HG03521 (cell line): ENCODE measurements at regions not wholly inside any gene's neighbourhood (a gene's known extent, or its start where the extent isn't known, plus 50 kb on each side); places are given as distances from the start of the nearest gene placed in this dataset.

Source experiments
- ATAC-seq: cut with Tn5 transposase; IDR thresholded peaks from one replicate; pipeline ENCODE4 v1.9.1; 2021; ENCODE audit warnings: mild to moderate bottlenecking, moderate library complexity; ENCODE audit not compliant: unreplicated experiment

DNA sequence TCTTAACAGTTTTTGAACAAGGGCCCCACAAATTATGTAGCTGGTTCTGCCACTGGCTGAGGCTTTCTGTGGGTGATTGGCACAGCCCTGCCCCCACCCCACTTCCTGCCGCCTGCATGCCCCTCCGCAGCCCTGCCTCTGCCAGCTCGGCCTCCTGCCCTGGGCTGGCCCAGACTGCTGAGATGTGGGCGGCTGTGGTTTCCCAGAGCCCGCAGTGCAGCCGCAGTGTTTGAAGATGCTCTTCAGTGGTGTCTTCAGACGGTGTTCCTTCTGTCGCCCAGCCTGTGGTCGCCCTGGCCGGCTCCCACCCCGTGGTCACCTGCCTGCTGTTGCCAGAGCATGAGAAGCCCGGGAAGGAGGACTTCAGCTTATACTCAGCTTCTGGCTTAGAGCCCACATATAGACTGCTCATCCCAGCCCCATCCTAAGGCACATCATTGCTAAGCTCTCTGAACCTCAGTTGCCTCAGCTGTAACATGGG, 154.3 kb downstream of the VEGFA start:
- no peak for ATAC-seq

DNA sequence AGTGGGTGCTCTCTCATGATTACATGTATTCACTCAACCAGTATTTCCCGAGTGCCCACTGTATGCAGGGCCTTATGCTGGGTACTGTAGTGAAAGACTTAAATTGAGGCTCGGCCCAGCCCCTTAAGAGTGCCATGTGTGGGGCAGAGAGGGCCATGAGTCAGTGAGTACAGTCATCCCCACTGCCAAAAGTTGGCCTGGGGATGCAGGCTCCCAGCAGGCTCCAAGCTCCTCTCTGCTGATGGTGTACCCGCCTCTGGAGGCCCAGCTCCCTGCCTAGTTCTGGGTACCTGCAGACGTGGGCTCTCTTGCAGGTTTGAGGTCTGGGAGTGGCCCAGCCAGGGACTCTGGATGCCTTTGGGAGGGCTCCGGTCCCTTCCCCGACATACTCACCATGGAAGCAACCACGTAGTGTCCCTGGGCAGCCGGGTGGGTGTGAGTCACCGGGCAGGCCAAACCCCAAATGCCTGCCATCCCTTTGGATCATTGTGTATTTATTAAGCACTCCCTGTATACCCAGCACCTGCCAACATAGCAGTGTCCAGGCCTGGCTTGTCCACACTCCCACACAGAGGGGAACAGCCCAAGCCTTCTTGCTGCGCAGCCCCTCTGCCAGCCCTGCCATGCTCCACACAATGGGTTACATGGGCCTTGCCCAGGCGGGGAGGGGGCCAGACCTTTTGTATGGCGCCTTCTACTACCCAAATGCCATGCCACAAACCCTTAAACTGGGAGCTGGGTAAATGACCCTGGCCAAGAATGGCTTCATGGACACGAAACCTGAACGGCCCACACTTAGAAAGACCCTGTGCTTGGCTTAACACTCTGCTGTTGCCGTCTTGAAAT, 153.6 kb downstream of the VEGFA start:
- no peak for ATAC-seq

DNA sequence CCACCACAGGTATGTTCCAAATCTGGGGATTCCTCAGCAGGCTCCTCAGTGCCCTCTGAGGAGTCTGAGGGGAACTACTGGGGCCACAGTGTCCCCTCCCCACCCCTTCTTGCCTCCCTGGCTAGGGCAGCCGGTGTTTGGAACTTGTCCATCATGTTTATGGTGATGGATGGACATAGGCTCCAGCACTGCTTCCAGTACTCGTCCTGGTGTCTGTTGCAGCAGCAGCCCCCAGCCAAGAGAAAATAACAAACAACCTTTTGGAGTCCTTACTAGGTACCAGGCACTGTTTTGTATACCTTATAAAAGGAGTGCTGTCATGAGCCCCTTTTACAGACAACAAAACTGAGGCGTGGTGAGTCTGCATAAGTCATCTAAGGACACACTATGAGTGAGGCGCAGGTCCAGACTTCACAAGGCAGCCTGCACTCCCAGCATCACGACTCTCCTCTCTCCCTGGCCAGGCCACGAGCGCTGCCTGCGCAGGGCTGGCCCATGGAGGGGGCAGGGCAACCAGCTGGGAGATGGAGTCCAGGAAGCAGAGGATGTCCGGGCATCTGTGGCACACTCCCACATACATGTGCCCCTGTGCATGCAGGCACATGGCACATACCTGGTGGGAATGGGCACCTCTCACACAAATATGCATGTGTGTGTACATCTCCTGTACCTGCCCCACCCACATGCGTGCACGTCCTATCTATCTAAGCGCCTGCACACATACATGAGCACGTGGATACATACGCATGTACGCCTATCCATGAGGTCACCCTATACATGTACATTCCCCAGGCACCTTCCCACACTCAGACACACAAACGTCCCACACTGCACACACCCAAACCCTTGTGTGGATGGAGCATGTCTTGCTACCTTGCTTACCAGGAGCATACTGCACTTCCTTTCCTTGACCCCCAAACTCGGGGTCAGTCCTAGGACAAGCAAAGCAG, 152.7 kb downstream of the VEGFA start:
- ATAC-seq, result no peak

DNA sequence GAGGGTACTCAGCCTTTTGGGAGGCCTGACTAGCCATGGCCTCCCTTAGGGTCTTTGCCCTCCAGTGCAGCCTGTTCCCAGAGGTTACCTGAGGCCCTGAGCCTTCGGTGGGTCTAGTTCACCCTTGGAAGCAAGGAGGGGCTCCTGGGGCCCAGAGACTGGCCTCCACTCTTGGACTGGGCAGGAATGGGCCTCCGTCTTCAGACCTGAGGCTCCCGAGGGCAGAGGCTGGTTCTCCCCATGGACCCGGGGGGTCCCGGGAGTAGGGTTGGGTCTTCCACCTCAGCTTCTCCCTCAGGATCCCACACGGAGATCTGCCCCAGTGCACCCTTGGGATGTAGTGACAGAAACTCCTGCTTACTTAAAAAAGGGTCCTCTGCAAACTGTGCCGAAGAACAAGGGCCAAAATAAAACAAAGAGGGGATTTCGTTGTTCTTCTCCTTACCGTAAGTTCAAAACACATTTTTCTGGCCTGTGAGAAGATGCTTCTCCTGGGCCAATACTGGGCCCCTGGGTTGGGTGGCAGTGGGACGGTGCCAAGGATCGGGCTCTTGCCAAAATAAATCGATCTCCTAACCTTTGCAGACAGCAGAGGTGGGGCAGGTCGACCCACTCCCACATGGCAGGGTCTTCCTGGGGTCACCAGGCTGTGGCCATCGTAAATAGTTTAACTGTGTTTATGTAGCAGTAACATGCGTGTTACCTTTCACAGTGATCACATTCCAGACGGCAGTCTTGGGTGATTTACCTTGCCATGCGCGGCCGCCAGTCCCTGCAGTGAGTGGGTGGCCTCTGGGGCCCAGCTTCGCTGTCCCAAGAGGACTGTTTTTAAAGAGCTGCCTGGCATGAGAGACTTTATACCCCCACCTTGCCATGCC, 151.8 kb downstream of the VEGFA start:
- no peak for ATAC-seq

DNA sequence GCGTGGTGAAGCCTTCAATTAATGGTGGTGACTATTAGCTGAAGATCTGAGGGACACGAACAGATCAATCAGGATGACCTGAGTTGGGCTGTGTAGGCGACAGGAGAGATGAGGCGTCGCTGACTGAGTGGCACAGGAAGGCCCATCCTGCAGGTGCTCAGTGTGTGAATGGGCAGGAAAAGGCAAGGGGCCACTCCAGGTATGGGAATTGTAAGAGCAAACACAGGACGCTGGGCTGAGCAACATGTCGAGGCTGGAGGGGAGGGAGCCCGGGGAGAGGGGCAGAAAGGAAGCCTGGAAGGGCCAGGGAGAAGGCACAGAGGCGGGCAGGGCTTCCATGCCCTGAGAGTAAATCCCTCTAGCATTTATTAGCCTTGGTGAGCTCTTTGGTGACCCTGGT, 151.0 kb downstream of the VEGFA start:
- no peak for ATAC-seq

DNA sequence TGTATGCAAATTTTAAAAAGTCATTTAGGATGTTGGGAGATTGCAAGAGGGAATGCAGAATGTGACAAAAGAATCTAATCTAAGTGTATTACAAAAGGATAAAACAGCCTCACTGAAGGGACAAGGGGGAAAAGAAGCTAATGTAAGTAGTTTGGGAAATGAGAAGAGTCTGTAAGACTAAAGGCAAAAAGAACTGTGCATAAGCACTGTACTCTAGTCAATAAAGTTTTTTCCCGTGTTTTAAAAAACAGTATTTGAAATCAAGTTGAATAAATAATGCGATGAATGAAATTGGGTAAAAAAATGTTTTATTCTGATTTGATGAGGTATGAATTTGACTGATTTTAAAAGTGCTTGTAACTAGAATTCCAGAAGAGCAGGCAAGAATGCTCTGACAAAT, 149.8 kb downstream of the VEGFA start:
- ATAC-seq, result no peak

DNA sequence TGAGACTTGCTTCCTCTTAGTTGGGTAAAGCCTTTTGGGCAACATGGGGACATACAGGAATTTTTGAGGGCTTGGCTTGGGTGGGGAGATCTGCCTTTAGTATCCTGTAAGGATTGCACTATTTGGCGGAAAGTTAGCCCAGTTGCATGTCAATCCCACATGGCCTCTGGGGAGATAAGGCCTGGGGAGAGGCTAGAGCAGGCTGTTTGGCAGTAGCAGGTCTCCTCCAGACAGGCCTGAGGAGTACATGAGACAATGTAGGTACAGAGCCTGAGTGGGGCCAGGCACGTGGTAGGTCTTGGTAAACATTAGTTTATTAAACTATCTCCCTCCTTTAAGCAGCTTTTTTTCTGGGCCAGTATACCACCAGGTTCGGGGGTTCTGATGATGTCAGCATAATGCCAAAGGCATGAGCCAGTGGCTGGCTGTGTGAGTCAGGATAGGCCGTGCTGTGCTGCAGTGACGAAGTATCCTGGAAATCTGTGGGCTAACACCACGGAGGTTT, 147.9 kb downstream of the VEGFA start:
- no peak for ATAC-seq

DNA sequence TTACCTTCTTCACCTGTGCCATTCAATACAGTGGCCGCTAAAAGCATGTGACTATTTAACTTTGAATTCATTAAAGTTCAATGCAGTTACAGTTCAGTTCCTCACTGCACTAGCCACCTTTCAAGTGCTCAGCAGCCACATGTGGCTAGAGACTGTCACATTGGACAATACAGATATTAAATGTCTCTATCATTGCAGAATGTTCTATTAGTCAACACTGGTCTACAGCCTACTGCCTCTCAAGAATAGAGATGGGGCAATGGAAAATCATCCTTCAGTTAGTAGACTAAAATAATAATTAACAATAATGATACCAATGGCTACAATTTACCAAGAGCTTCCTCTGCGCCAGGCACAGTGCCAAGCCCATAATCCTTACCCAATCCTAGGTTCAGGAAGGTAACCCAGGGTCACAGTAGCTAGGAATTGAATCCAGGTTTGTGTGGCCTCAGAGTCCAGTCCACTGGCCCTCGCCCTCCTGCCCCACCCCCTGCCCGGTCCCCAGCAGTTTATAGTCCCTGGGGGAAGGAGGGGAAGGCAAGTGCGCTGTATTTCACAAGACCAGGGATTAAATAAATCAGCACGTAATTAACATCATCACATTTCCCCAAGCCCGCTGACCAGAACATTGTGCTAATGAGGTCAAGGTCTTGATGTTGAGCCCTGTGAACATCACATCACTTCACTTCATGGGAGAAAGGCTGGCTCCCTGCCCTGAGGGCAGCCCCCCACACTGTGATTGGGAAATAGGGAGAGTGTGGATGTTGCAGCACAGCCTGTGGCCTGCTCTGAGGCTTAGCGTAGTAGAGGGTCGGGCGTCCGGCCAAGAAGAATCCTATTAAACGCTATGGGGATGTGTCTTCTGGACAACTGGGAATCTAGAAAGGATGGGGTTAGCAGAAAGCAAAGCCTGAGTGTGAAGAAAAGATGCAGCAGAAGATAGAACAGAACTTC, 147.2 kb downstream of the VEGFA start:
- no peak for ATAC-seq

DNA sequence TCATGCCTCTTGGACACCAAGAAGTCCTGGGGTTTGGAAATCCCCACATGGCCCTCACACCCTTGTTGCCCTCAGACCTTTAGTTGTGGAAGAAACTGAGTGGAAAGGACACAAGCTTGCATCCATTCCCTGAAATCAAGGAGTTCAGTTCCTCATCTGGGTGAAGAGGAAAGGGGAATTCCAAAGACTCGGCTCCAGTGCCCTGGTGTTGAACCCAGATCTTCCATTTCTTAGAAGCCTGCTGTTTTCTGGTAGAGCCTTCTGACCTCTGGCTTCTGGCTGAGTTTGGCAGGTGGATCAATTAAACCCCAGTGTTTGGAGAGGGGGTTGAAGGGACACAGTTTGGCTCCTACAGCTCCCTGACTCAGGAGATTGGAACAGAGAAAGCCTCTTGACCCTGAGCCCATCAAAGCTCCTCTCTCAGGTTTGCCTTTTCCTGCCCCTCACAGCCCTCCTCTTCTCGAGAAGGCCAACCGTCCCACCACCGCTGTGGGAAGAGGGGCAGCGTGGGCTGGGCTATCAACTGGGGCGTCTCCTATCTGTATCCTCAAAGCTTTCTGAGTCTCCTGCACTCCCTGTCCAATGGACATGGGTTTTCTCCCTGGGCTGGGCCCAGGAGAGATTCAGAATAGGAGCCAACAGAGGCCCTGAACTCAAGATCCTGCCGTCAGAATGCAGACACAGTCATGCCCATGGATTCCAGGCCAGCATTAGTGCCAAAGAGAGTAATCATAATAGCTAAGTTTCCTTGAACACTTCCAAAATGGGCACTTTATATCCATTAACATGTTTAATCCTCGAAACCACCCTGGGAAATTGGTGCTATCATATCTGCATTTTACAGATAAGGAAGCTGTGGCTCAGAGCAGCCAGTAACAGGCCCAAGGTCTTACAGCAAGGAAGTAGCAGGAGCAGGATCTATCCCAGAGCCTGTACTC, 146.2 kb downstream of the VEGFA start:
- ATAC-seq, result no peak

DNA sequence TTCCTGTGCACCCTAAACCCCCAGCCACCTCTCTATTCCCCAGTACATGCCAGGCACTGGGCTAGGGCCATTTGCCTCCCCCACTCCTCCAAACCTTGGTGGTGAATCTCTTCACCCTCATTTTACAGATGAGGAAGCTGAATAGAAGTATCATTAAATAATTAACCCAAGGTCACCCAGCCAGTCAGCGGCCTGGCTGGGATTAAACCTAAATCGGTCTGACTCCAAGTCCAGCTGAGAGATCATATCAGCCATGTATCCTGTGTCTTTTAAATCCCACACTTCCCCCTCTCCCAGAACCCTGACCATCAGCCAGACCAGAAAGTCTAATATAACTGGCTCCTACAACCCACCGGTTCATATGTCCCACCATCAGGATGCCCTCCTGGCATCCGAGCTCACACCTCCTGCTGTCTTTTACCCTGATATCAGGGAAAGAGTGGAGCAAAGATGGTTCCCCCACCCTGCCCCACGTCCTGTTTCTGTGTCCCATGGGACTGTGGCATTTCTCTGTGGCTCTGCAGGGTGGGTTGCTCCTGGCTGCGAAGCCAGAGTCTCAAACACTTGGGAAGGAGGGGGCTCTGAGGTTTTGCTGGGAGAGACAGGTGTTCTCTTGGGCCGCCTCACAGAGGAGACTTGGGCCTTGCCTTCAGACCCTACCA, 145.3 kb downstream of the VEGFA start:
- no peak for ATAC-seq

DNA sequence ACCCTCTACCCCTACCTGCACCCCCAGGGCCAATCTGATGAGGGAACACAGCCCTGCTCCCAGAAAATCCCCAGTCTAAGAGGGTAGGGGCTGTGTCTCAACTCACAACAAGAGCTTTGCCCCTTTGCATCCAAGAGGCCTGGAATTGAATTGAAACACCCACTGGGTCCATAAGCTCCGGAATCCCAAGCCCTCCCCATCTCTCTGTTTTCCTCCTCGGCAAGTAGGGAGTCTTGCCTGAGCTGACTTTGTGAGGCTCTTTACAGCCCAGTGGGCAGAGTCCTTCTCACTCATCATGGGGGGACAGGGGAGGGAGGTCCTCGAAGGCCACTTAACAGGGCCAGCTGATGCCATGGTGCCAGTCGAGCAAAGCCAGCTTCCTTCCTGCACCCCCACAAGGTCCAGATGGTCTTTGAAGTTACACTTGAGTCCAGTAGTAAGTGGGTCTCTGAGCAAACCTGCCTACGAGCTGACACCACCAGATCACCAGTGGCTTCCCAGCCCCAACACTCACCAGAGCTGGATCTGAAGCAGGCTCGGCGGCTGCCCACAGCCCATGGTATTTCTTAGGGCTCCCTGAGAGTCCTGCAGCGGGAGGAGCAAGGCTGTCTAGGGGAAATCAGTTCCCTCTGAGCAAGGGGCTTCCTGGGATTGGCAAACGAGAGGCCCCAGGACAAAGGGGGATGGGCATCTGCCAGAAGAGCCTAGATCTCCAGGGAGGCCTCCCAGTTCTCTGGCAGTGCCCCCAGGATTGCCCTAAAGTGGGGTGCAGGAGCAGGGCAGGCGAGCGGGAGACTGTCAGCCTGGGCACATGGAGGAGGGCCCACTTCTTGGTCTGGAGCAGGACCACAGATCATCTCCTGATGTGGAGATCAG, 144.5 kb downstream of the VEGFA start:
- no peak for ATAC-seq

DNA sequence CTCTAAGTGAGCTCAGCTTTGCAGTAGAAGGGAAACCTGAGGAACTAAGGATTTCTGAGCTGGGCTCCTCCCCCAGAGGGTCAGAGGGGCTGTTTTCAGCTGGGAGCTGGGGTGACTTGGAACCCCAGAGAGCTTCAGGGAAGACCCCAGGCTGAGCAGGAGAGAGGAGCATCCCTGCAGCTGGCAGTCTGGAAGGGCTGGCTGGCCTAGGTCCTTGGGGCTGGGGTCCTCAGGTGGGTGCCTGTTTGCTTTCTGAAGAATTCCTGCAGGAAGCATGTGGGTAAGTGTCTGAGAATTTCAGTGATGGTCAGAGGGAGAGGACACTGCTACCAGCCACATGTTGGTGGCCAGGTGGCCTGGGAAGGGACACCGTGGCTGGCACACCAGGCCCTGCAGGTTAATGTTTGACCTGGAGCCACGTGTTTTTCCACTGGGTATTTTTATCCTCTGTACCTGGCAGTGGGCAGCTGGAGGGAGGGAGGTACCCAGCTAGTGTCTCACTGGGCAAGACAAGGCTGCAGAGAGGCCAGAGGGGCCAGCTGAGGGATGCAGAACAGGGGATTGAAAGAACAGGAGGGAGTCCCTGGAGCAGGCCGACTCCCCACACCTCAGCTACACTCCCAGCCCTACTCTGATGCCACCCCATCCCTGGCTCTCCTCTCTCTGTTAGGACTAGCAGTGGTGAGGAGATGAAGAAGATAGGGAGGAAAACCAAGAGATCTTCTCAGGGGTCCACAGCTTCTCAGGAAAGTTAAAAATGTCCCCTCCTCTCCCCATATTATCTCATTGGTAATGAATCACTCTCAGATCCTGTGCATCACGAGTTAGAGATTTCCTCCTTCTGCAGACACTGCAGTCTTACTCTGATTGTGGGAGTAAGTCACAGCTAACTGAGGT, 143.6 kb downstream of the VEGFA start:
- ATAC-seq, result no peak

DNA sequence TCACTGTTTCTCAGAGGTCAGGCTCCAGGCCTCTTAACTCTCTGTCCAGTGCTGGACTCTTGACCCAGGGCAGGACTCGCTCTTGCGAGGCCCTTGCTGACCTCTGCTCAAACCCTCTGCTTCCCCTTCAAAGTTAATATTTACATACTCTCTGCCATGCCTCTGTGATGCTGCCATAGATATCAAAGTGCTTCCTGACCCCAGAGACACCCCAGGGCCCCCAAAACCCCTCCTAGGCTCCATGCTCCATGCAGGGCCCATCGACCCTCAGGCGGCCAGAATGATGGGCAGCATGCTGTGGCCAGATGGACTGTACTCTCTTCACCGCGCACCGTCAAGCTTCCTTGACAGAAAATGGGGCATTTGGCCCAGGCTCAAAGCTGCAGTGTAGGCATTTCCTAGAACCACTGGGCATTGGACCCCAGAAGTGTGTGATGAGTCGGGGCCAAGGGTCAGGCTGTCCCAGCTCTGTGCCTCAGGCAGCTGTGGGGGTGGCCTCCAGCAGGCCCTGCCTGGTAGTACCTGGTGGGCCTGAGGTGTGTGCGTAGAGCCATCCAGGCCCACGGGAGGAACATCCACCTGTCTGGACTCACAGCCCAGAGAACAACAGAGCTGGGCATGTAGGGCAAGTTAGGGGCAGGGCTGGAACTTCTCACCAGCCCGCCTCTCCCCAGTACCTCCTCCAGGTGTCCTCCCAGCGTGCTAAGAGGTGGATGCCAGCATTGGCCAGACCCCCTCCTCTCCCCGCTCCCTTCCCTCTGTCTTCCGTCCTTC, 142.8 kb downstream of the VEGFA start:
- no peak for ATAC-seq

DNA sequence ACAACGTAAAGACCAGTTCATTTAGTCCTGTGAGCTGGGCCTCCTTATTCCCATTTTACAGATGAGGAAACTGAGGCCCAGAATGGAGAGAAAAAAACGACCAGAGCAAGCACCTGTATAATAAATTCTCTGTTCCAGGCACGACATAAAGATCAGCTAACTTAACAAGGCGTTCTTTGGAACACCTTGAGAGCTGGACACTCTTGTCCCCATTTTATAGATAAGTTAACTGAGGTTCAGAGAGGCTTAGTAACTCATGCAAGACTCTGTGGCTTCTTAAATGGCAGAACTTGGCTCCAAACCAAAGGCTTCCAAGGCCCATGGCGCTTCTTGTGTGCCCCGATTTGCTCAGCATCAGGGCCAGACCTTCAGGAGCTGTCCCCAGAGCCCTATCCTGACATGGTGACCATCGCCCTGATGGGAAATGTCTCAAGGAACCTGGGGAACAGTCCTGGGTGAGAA, 142.1 kb downstream of the VEGFA start:
- no peak for ATAC-seq
